Activated T-helper 1 cell treated with anti-CD3 and anti-CD28 coated beads, Interleukin-2, amount 50 U/mL, for 16 hours (primary cell): ENCODE measurements at regions not wholly inside any gene's neighbourhood (a gene's known extent, or its start where the extent isn't known, plus 50 kb on each side); places are given as distances from the start of the nearest gene placed in this dataset.

ENCODE experiments used
- DNase-seq, 2 donors: peaks; one replicate each; pipeline ENCODE4 v3.0.0-alpha.2; 2020; ENCODE audit warnings: low read depth in 1 of 2, low spot score in 1 of 2

GRCh38 chr2:176496761-176497160 is 227.5 kb downstream of the MTX2 start:
- no peak for DNase-seq

GRCh38 chr2:176500901-176501300 is 231.7 kb downstream of the MTX2 start:
- no peak for DNase-seq

GRCh38 chr2:176501617-176502016 is 232.4 kb downstream of the MTX2 start:
- DNase-seq, result no peak

- DNase-seq, result no peak
Measured at GRCh38 chr2:176502619-176503018, 233.4 kb downstream of the MTX2 start.

- DNase-seq, result no peak
Measured at GRCh38 chr2:176503776-176504175, 234.5 kb downstream of the MTX2 start.

GRCh38 chr2:176504440-176504839 is 235.2 kb downstream of the MTX2 start:
- DNase-seq, result no peak

- no peak for DNase-seq
Measured at GRCh38 chr2:176507786-176508185, 238.5 kb downstream of the MTX2 start.

- no peak for DNase-seq
Measured at GRCh38 chr2:176508374-176508773, 239.1 kb downstream of the MTX2 start.

GRCh38 chr2:176508984-176509740 is 239.9 kb downstream of the MTX2 start:
- no peak for DNase-seq

- no peak for DNase-seq
Measured at GRCh38 chr2:176514276-176514675, 245.0 kb downstream of the MTX2 start.

- DNase-seq, result no peak
Measured at GRCh38 chr2:176514805-176515500, 245.7 kb downstream of the MTX2 start.

- no peak for DNase-seq
Measured at GRCh38 chr2:176516051-176516602, 246.9 kb downstream of the MTX2 start.

- DNase-seq, result no peak
Measured at GRCh38 chr2:176518823-176519222, 249.6 kb downstream of the MTX2 start.

- no peak for DNase-seq
Measured at GRCh38 chr2:176521878-176522670, 252.8 kb downstream of the MTX2 start.

- DNase-seq, result no peak
Measured at GRCh38 chr2:176525086-176525485, 255.8 kb downstream of the MTX2 start.

GRCh38 chr2:176526995-176527901 is 258.0 kb downstream of the MTX2 start:
- no peak for DNase-seq

- no peak for DNase-seq
Measured at GRCh38 chr2:176531608-176532007, 262.4 kb downstream of the MTX2 start.

- DNase-seq, result no peak
Measured at GRCh38 chr2:176533505-176534193, 264.4 kb downstream of the MTX2 start.

GRCh38 chr2:176534798-176535466 is 265.7 kb downstream of the MTX2 start:
- no peak for DNase-seq
